ENCODE measurements at regions not wholly inside any gene's neighbourhood (a gene's known extent, or its start where the extent isn't known, plus 50 kb on each side); places are given as distances from the start of the nearest gene placed in this dataset.
"Not testable (repeated sequence)": the region's sequence is repeated elsewhere in the genome, so short reads cannot be mapped to it uniquely, and the experiment has no call there.

GRCh38 chr3:157607826-157608405 is 104.7 kb upstream of the VEPH1 start:
- peak; percentile 41 for DNase-seq
- in situ Hi-C loops (cut with MboI; ENCODE audit: low pct_unique_long_range_greater_than_20kb, low sequenced_read_pairs): no loop called here

DNA sequence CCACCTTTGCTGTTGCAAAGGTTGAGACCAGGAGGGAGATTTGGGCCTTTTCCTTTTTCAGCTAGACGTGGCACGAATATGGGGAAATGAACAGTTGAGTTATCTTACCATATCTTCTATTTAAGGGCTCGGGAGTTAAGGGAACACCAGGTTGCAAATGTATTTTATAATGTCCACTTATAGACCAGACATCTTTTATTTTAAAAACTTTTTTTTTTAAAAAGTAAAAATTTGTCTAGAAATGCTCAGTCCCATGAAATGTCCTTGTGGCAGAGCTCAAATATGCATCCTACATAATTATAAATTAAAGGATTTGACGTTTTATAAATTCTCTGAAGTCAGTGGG is 103.6 kb upstream of the VEPH1 start:
- no peak for DNase-seq
- in situ Hi-C loops (cut with MboI; ENCODE audit: low pct_unique_long_range_greater_than_20kb, low sequenced_read_pairs): no loop called here

GRCh38 chr3:157606011-157606851 is 103.0 kb upstream of the VEPH1 start:
- in situ Hi-C loops (cut with MboI; ENCODE audit: low pct_unique_long_range_greater_than_20kb, low sequenced_read_pairs): no loop called here

GRCh38 chr3:157605356-157605755 is 102.1 kb upstream of the VEPH1 start:
- no peak for DNase-seq
- in situ Hi-C loops (cut with MboI; ENCODE audit: low pct_unique_long_range_greater_than_20kb, low sequenced_read_pairs): no loop called here

More at GRCh38 chr3:157606011-157606851, 103.0 kb upstream of the VEPH1 start:
- DNase-seq: peak; percentile 69

GRCh38 chr3:157602424-157602823 is 99.2 kb upstream of the VEPH1 start:
- in situ Hi-C loops (cut with MboI; ENCODE audit: low pct_unique_long_range_greater_than_20kb, low sequenced_read_pairs): no loop called here
- no peak for DNase-seq

- DNase-seq: no peak
- in situ Hi-C loops (cut with MboI; ENCODE audit: low pct_unique_long_range_greater_than_20kb, low sequenced_read_pairs): no loop called here
Measured at GRCh38 chr3:157595259-157595658, 92.0 kb upstream of the VEPH1 start.

- in situ Hi-C loops (cut with MboI; ENCODE audit: low pct_unique_long_range_greater_than_20kb, low sequenced_read_pairs): no loop called here
- DNase-seq: no peak
Measured at GRCh38 chr3:157594413-157594812, 91.2 kb upstream of the VEPH1 start.

DNA sequence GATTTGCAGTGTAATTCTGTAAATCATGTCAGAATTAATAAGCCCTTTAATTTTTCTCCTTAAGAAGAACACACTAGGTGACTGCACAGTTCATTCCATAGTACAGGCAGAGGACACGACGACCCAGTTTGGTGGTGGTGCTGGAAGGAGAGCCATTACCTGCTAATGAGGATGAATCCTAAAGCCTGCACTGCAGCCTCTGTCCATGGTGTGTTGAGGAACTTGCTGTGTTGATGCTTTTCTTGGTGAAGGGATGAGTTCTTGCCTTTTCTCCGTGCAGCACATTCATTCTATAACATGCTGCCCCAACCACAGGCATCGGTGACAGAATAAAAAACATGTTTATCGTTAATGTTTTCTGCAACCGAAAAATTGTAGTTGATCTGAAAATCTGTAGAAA is 89.6 kb upstream of the VEPH1 start:
- no peak for DNase-seq
- in situ Hi-C loops (cut with MboI; ENCODE audit: low pct_unique_long_range_greater_than_20kb, low sequenced_read_pairs): no loop called here

- in situ Hi-C loops (cut with MboI; ENCODE audit: low pct_unique_long_range_greater_than_20kb, low sequenced_read_pairs): no loop called here
- DNase-seq: no peak
Measured at GRCh38 chr3:157590273-157590672, 87.1 kb upstream of the VEPH1 start.

DNA sequence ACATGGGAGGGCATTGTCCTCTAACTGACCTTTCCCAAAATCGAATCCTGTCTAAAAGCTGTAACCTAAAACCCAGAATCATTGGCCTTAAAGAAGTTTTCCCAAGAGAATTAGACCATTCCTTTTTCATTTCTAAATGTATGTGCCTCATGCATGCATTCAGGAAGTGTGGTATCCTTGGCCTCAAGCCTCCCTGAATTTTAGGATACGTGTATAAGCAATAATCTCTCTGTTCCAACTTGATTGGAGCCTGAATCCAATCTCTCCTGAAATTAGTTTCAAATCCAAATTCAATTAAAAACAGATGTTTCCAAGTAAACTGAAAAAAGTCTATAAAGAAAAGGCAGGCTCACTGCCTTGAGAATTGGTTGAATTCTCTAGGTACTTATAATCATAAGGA is 86.0 kb upstream of the VEPH1 start:
- in situ Hi-C loops (cut with MboI; ENCODE audit: low pct_unique_long_range_greater_than_20kb, low sequenced_read_pairs): no loop called here
- DNase-seq: no peak

- DNase-seq: no peak
- in situ Hi-C loops (cut with MboI; ENCODE audit: low pct_unique_long_range_greater_than_20kb, low sequenced_read_pairs): no loop called here
Measured at GRCh38 chr3:157588386-157589060, 85.3 kb upstream of the VEPH1 start.

GRCh38 chr3:157586293-157586692 is 83.1 kb upstream of the VEPH1 start:
- DNase-seq: peak; percentile 7
- in situ Hi-C loops (cut with MboI; ENCODE audit: low pct_unique_long_range_greater_than_20kb, low sequenced_read_pairs): no loop called here

DNA sequence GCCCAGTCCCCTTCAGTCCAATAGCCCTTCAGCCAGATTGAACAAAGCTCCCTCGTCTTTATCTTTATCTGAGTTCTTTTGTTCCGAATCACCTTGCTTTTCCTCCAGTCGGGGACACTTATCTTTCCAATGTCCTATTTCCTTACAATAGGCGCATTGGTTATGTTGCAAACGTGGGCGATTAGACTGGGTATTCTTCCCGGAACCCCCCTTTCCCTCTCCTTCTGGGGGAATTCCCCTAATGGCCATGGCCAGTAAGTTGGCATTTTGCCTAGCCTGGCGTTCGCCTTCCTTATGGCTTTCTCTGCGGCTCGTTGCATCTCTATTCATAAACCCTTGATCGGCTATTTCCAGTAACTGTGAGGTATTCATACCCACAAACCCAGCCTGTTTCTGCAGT is 82.2 kb upstream of the VEPH1 start:
- no peak for DNase-seq
- in situ Hi-C loops (cut with MboI; ENCODE audit: low pct_unique_long_range_greater_than_20kb, low sequenced_read_pairs): no loop called here

DNA sequence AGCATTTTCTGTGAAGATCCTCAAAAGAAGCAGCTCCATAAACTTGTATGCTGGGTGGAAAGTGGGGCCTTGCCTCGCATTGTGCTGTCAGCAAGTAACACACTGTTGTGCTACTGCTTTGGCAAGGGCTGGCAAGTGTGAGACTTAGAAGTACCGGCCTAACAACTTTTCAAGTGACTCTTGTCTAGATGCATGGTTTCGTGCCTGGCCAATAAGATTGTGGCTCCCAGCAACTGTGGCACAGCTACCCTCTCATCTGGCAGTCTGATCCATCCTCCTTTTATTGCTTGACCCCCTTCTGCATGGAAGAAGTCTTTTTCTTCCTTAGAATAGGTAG is 79.4 kb upstream of the VEPH1 start:
- no peak for DNase-seq
- in situ Hi-C loops (cut with MboI; ENCODE audit: low pct_unique_long_range_greater_than_20kb, low sequenced_read_pairs): no loop called here

DNA sequence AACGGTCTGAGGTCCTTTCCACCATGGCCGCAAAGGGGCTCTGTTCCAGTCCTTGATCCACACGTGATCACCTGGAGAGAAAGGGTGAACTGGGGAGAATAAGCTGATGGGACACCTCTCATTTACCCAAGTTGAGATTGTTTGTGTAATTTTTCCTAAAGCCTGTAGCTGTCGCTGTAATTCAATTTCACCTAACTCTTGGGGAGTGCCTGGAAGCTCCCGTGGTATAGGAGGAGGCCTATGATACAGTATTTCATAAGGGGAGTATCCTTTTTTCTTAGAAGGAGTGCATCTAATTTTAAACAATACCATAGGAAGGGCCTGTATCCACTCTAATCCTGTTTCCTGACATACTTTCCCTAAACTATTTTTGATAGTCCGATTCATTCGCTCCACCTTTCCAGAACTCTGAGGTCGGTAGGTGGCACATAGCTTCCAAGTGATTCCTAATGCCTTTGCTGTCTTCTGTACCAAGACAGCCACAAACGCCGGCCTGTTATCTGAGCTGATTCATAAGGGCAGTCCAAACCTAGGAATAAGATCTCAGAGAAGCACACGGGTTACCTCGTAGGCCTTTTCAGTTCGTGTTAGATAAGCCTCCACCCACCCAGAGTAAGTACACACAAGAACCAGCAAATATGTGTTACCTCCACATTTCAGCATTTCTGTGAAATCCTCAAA is 78.9 kb upstream of the VEPH1 start:
- DNase-seq; in situ Hi-C loops (cut with MboI; ENCODE audit: low pct_unique_long_range_greater_than_20kb, low sequenced_read_pairs): not testable (repeated sequence)

- no peak for DNase-seq
- in situ Hi-C loops (cut with MboI; ENCODE audit: low pct_unique_long_range_greater_than_20kb, low sequenced_read_pairs): no loop called here
Measured at GRCh38 chr3:157581371-157581770, 78.2 kb upstream of the VEPH1 start.

DNA sequence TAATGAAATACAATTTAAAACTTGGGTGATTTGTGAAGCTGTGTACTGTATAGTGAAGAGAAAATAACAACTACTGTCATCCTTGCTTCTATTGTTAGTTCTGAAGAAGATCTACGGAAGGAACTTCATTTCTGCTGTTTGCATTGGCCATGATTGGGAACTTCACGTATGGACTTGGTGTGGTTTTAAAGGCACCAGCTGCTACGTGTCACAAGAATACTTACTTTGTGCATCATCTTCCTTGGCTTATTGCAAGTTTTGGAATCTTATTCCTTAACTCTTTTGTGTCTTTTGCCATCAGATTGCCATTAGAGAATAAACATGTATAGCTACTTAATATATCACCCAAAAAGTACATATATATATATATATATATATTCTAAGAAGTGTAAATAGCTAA is 75.0 kb upstream of the VEPH1 start:
- in situ Hi-C loops (cut with MboI; ENCODE audit: low pct_unique_long_range_greater_than_20kb, low sequenced_read_pairs): no loop called here
- DNase-seq: no peak

GRCh38 chr3:157574531-157574930 is 71.3 kb upstream of the VEPH1 start:
- in situ Hi-C loops (cut with MboI; ENCODE audit: low pct_unique_long_range_greater_than_20kb, low sequenced_read_pairs): no loop called here
- no peak for DNase-seq

GRCh38 chr3:157573780-157574378 is 70.7 kb upstream of the VEPH1 start:
- in situ Hi-C loops (cut with MboI; ENCODE audit: low pct_unique_long_range_greater_than_20kb, low sequenced_read_pairs): no loop called here
- no peak for DNase-seq

DNA sequence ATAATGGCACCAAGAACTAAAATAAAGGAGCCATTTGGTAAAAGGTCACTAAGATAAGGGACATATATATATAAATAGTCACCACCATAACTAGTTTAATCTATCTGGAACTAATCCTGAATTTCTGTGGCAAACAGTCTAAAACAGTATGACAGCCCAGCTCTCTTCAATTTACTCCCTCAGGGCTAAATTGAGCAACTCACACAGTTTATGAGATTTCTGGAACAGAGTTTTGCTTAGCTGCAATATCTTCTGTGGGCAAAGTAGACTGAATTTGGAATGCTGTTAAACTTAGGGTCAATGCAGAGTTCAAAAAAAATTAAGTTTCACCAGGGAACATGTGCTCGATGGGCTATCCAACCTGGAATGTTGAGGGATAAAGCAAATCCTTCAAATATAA is 70.1 kb upstream of the VEPH1 start:
- DNase-seq: no peak
- in situ Hi-C loops (cut with MboI; ENCODE audit: low pct_unique_long_range_greater_than_20kb, low sequenced_read_pairs): no loop called here

Measured in KBM-7 (cell line).